HG03354 (cell line): ENCODE measurements at regions not wholly inside any gene's neighbourhood (a gene's known extent, or its start where the extent isn't known, plus 50 kb on each side); places are given as distances from the start of the nearest gene placed in this dataset.

ENCODE experiments used
- ATAC-seq: cut with Tn5 transposase; IDR thresholded peaks from one replicate; pipeline ENCODE4 v1.9.1; 2021; ENCODE audit warnings: mild to moderate bottlenecking; ENCODE audit not compliant: unreplicated experiment, poor library complexity, severe bottlenecking

DNA sequence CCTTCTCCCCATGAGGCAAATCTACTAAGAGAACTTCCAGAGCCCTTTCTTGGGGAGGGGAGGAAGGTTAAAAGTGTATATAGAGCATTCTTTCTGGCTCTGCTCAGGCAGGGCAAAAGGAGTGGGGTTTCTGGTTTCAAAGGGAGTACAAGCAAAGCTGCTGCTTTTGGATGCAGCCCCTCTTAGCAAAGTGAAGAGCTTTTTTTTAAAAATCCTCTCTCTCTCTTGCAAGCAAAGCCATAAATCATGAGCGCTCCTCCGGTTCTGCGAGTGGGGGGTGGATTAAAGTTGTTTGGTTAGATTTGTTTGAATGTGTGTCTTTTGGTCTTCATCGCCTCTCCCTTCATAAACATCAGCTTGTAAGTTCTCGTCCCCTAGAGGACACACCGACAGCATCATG is 546.6 kb upstream of the TBX3 start:
- ATAC-seq = no peak

DNA sequence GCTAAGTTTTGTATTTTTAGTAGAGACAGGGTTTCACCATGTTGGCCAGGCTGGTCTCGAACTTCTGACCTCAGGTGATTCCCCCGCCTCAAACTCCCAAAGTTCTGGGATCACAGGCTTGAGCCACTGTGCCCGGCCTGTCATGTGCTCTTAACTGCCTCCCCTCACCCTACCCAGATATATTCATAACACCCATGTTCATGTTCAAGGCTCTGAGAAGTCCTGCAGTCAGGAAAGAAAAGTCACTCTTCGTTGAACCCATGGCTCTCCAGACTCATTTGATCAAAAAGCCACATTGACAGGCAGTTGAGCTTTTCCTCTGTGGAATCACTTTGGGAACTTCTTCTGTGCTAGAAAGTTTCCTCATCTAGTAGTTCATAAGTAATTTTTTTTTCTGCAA is 545.5 kb upstream of the TBX3 start:
- ATAC-seq = no peak

DNA sequence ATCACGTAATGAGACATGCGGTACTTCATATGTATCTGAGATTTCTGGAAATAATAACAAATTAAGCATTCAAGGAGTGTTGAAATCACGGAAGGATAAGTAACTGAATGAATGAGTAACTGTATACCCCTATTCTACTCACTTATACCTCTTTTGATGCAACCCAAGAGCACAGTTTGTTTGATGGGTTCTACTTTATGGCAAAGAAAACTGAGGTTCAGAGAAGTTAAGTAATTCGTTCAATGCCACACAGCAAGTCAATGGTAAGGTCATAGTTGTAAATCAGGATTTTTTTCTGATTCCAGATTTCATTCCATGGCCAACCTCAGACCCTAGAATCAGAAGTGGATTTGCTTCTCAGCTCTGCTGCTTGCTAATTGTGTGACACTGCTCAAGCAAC is 544.5 kb upstream of the TBX3 start:
- no peak for ATAC-seq

GRCh38 chr12:115227137-115227615 is 543.2 kb upstream of the TBX3 start:
- ATAC-seq = no peak

DNA sequence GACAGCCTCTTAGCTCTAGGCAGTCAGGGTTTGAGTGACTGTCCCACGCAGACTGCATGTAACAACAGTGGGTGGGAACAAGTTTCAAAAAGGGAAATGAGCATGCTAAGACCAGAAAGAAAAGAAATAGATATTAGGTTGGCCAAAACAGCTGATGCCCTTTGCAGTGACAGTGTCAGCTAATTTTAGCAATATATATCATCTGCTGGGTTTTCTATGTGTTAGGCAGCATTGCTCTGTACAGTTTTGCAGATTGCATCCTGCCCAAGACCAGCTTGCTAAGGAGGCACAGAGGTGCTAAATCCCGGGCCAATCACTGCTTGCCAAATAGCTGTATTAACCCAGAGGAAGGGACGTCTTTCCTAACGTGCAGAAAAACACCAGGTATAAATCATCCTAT is 541.9 kb upstream of the TBX3 start:
- ATAC-seq = no peak

GRCh38 chr12:115223991-115224390 is 540.0 kb upstream of the TBX3 start:
- ATAC-seq = no peak

GRCh38 chr12:115223322-115223721 is 539.3 kb upstream of the TBX3 start:
- no peak for ATAC-seq

GRCh38 chr12:115222220-115222619 is 538.2 kb upstream of the TBX3 start:
- no peak for ATAC-seq

DNA sequence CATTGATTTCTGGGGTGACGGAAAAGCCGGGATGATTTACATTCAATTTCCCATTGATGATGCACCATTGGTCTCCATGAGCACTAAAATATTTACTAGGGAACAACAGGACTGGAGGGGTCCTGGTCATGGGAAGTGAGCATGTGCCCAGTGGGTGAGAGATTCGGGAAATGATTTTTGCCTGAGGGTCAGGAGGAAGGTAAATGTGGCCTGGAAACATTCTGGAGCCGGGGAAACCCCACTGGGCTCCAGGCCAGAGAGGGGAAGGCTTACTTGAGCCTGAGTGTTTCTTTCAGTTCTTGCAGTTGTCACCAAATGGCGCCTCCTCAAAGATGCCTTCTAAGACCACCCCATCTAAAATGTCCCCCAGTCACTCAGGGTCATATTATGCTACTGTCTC is 532.3 kb upstream of the TBX3 start:
- ATAC-seq = no peak

GRCh38 chr12:115215544-115215943 is 531.6 kb upstream of the TBX3 start:
- ATAC-seq = no peak

GRCh38 chr12:115213538-115214016 is 529.6 kb upstream of the TBX3 start:
- no peak for ATAC-seq

GRCh38 chr12:115213118-115213517 is 529.1 kb upstream of the TBX3 start:
- ATAC-seq = no peak

GRCh38 chr12:115212356-115212755 is 528.4 kb upstream of the TBX3 start:
- no peak for ATAC-seq

DNA sequence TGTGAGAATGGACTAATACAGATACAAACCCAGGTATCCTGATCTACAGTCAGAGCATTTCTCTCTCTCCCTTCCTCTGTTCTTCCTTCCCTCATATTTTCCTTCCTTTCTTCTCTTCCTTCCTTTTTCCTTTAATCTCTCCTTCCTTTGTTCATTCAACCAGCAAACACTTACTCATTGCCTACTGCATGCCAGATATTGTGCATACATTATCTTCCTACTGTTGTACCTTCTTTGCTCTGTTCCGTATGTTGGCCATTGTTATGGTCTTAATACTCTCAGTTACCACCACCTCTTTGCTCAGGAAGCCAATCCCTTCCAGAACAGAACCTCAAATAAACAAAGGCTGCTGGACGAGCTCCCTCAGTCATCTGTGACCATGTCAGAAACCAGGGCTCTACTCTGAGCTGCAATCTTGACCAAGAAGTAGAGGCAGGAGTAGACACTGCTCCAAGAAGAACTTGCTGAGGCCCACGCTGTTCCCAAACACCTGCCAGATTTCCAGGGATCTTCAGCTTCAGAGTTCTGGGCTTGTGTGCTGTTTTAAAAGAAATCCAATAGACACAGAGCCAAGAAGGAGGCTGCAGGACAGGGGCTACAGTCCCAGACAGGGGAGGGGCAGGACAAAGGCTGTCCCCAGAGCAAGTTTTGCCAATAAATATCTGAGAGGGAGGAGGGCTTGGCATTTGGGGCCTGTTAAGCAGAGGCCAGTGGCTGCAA is 526.7 kb upstream of the TBX3 start:
- ATAC-seq = no peak

GRCh38 chr12:115209230-115209629 is 525.3 kb upstream of the TBX3 start:
- ATAC-seq = no peak

DNA sequence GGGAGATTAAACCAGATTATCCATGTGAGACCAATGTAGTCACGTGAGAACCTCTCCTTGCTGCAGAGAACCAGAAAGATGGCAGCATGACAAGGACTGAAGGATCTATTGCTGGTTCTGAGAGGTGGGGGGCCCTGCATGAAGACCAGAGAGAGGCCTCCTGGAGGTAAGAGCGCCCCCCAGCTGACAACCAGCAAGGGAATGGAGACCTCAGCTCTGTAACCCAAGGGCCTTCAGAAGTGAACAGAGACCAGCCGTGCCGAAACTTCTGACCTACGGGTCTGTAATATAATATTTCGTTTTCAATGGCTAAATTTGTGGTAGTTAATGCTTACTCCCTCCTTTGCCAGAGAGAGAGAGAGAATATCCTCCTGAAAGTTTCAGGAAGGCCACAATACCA is 524.1 kb upstream of the TBX3 start:
- no peak for ATAC-seq

- no peak for ATAC-seq
Observed at GRCh38 chr12:115207216-115207915, 523.4 kb upstream of the TBX3 start.

GRCh38 chr12:115206801-115207200 is 522.8 kb upstream of the TBX3 start:
- no peak for ATAC-seq

DNA sequence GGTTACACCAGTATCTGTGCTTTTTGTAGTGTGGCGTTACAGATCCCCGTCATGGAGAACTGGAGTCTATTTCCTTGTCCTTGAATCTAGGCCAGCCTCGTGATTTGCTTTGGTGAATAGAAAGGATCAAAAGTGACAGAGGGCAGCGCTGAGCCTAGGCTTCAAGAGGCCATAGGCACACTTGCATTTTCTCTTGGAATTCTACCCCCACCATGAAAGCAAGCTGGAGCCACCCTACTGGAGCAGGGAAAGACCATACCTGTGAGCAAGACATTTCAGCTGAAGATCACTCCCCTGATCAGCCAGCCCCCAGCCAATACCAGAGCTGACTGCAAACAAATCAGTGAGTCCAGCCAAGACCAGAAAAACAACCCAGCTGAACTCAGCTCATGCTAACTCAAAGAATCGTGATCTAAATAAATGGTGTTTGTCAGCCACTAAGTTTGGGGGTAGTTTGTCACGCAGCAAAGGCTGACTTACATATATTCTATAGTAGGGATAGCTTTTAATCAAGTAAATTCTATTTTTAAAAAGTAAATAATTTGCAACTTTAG is 521.9 kb upstream of the TBX3 start:
- no peak for ATAC-seq

GRCh38 chr12:115204957-115205754 is 521.2 kb upstream of the TBX3 start:
- no peak for ATAC-seq
